ENCODE measurements at regions not wholly inside any gene's neighbourhood (a gene's known extent, or its start where the extent isn't known, plus 50 kb on each side); places are given as distances from the start of the nearest gene placed in this dataset.

- TF ChIP-seq POLR2A (IDR thresholded peaks at IDR 0.05; ENCODE audit: low read length) (no peak), GATA1 (IDR thresholded peaks at IDR 0.05; ENCODE audit: low read depth, low read length) (no peak)
Measured at GRCh38 chr16:59116744-59117143, 382.6 kb upstream of the GOT2 start.
